Thyroid gland (tissue), 4 donors: ENCODE measurements at regions not wholly inside any gene's neighbourhood (a gene's known extent, or its start where the extent isn't known, plus 50 kb on each side); places are given as distances from the start of the nearest gene placed in this dataset.

Source experiments
- DNase-seq, 2 donors: peaks; one replicate each; pipeline ENCODE4 v3.0.0-alpha.2; 2019
- H3K27ac ChIP-seq, 3 donors: fragments of 200-600 bp; sonication (generic); 1 replicate in 2 of 3; 2 replicates in 1 of 3; pipeline ENCODE4 v1.5.1; 2016 to 2019; ENCODE audit warnings: mild to moderate bottlenecking in 1 of 3, moderate library complexity in 1 of 3
- H3K27me3 ChIP-seq: fragments of 200-600 bp; sonication (generic); one replicate; pipeline ENCODE4 v1.5.1; 2019
- H3K36me3 ChIP-seq, 2 donors: fragments of 200-600 bp; sonication (generic); one replicate each; pipeline ENCODE4 v1.5.1; 2016 to 2019
- H3K4me1 ChIP-seq, 2 donors: fragments of 200-600 bp; sonication (generic); one replicate each; pipeline ENCODE4 v1.5.1; 2017 to 2019
- H3K4me3 ChIP-seq, 3 donors: fragments of 200-600 bp; sonication (generic); replicated peaks in 1 of 3; 1 replicate in 2 of 3; 2 replicates in 1 of 3; pipeline ENCODE4 v1.5.1; 2016; ENCODE audit warnings: mild to moderate bottlenecking in 1 of 3
- H3K9me3 ChIP-seq: fragments of 200-600 bp; sonication (generic); one replicate; pipeline ENCODE4 v1.5.1; 2017
- CTCF ChIP-seq, 6 experiments: fragments of 200-600 bp in 3 of 6; fragments of 450-650 bp in 3 of 6; sonication (generic) in 3 of 6; IDR thresholded peaks; one replicate each; pipeline ENCODE4 v1.5.1; 2016 to 2019; ENCODE audit warnings: antibody characterized with exemption in 6 of 6, mild to moderate bottlenecking in 2 of 6, inconsistent platforms in 1 of 6, moderate library complexity in 1 of 6
- POLR2A ChIP-seq, 2 donors: fragments of 450-650 bp; IDR thresholded peaks; one replicate each; pipeline ENCODE4 v1.6.1; 2017; ENCODE audit warnings: antibody characterized with exemption in 2 of 2, mild to moderate bottlenecking in 2 of 2, moderate library complexity in 1 of 2
- WGBS, 2 donors: methylation state at CpG; one replicate each; pipeline ENCODE4 v1.1.5; 2017; 5-methylcytosine and 5-hydroxymethylcytosine counted together
- intact Hi-C: fragments of 100-400 bp; cut with DNase I; formaldehyde crosslinking; loops from one replicate; pipeline ENCODE4 v1.15.1; 2023

- Histone ChIP-seq H3K9me3 (no peaks in the 10 kb centered on the region), H3K4me1 (peaks cover 0 to 20% of the 10 kb centered on the region in 2 donors), H3K27ac (no peak overlapping the region), H3K36me3 (no peaks in the 10 kb centered on the region), H3K27me3 (no peaks in the 10 kb centered on the region), H3K4me3 (no peak overlapping the region)
- TF ChIP-seq POLR2A (IDR thresholded peaks at IDR 0.05): no peak
- TF ChIP-seq CTCF (IDR thresholded peaks at IDR 0.05): no peak
- intact Hi-C loops: no loop called here
- 70 to 73% methylated on average over 4 of the region's 4 CpGs for WGBS, 2 donors
- DNase-seq: no peak
Observed at GRCh38 chr5:54696931-54697330, 179.4 kb downstream of the SNX18 start.

- intact Hi-C loops: no loop called here
- 83 to 84% methylated on average over 3 of the region's 3 CpGs for WGBS, 2 donors
- Histone ChIP-seq H3K4me3 (no peak overlapping the region), H3K9me3 (no peaks in the 10 kb centered on the region), H3K4me1 (peaks cover 0 to 20% of the 10 kb centered on the region in 2 donors), H3K27ac (peak overlapping the region in 1 of 3 donors; percentile 13), H3K36me3 (no peaks in the 10 kb centered on the region), H3K27me3 (no peaks in the 10 kb centered on the region)
- TF ChIP-seq POLR2A (IDR thresholded peaks at IDR 0.05): no peak
- no peak for TF ChIP-seq CTCF (IDR thresholded peaks at IDR 0.05)
- DNase-seq: no peak
Observed at GRCh38 chr5:54696346-54696745, 178.8 kb downstream of the SNX18 start.

GRCh38 chr5:54695198-54695966, 177.8 kb downstream of the SNX18 start:
- H3K4me1 ChIP-seq: peaks cover 0 to 20% of the 10 kb centered on the region in 2 donors
- peak in 1 of 2 donors; percentile 24 for DNase-seq
- no peak overlapping the region for H3K4me3 ChIP-seq
- H3K27ac ChIP-seq: peak overlapping the region in 2 of 3 donors; percentile 13 to 35
- H3K27me3 ChIP-seq: no peaks in the 10 kb centered on the region
- TF ChIP-seq POLR2A (IDR thresholded peaks at IDR 0.05) (no peak), CTCF (IDR thresholded peaks at IDR 0.05) (no peak)
- H3K9me3 ChIP-seq: no peaks in the 10 kb centered on the region
- intact Hi-C loops: no loop called here
- WGBS, 2 donors: 60 to 67% methylated on average over 5 of the region's 5 CpGs
- no peaks in the 10 kb centered on the region for H3K36me3 ChIP-seq

GRCh38 chr5:54693936-54694657, 176.5 kb downstream of the SNX18 start:
- H3K4me3 ChIP-seq: no peak overlapping the region
- no peaks in the 10 kb centered on the region for H3K9me3 ChIP-seq
- intact Hi-C loops: no loop called here
- peaks cover 0 to 33% of the 10 kb centered on the region in 2 donors for H3K4me1 ChIP-seq
- peak in 1 of 2 donors; percentile 25 for DNase-seq
- no peaks in the 10 kb centered on the region for H3K36me3 ChIP-seq
- H3K27ac ChIP-seq: no peak overlapping the region
- WGBS, 2 donors: 71% methylated on average over 7 of the region's 7 CpGs
- H3K27me3 ChIP-seq: no peaks in the 10 kb centered on the region
- TF ChIP-seq POLR2A (IDR thresholded peaks at IDR 0.05): no peak
- TF ChIP-seq CTCF (IDR thresholded peaks at IDR 0.05): no peak

- TF ChIP-seq POLR2A (IDR thresholded peaks at IDR 0.05) (no peak), CTCF (IDR thresholded peaks at IDR 0.05) (no peak)
- no peaks in the 10 kb centered on the region for H3K27me3 ChIP-seq
- no peak overlapping the region for H3K27ac ChIP-seq
- H3K36me3 ChIP-seq: no peaks in the 10 kb centered on the region
- intact Hi-C loops: no loop called here
- WGBS, 2 donors: 68 to 78% methylated on average over 4 of the region's 4 CpGs
- H3K4me1 ChIP-seq: peaks cover 0 to 33% of the 10 kb centered on the region in 2 donors
- H3K4me3 ChIP-seq: no peak overlapping the region
- no peaks in the 10 kb centered on the region for H3K9me3 ChIP-seq
- DNase-seq: no peak
Observed at GRCh38 chr5:54692631-54693030, 175.1 kb downstream of the SNX18 start.
